ENCODE measurements at regions not wholly inside any gene's neighbourhood (a gene's known extent, or its start where the extent isn't known, plus 50 kb on each side); places are given as distances from the start of the nearest gene placed in this dataset.
"Not testable (repeated sequence)": the region's sequence is repeated elsewhere in the genome, so short reads cannot be mapped to it uniquely, and the experiment has no call there.

GRCh38 chr19:29873801-29874575 lies 62.2 kb downstream of the CCNE1 start:
- H3K4me3 ChIP-seq (ENCODE audit: insufficient read depth, low read length, poor library complexity, severe bottlenecking) = no peak overlapping the region
- H3K27ac ChIP-seq (ENCODE audit: low read depth, low read length) = no peak overlapping the region

GRCh38 chr19:29875931-29876330 lies 64.1 kb downstream of the CCNE1 start:
- no peak overlapping the region for H3K4me3 ChIP-seq (ENCODE audit: insufficient read depth, low read length, poor library complexity, severe bottlenecking)
- no peaks in the 10 kb centered on the region for H3F3A ChIP-seq (ENCODE audit: insufficient read depth)
- TF ChIP-seq CTCF (IDR thresholded peaks at IDR 0.05; ENCODE audit: insufficient read depth, low read length, poor library complexity, severe bottlenecking) = no peak
- no peak for TF ChIP-seq EZH2phosphoT487 (conservative IDR thresholded peaks at IDR 0.05; ENCODE audit: low read length)
- H3K27ac ChIP-seq (ENCODE audit: low read depth, low read length) = no peak overlapping the region
- no peak overlapping the region for H2AFZ ChIP-seq (ENCODE audit: low read depth, low read length, severe bottlenecking)
- H4K20me1 ChIP-seq (ENCODE audit: low read depth, low read length) = no peaks in the 10 kb centered on the region
- no peaks in the 10 kb centered on the region for H3K9me2 ChIP-seq (replicated peaks; ENCODE audit: insufficient read depth, low read length)
- H3K79me2 ChIP-seq (ENCODE audit: insufficient read depth, low read length) = no peaks in the 10 kb centered on the region
- H3K4me2 ChIP-seq (ENCODE audit: low read depth, low read length, poor library complexity, severe bottlenecking) = no peak overlapping the region
- no peaks in the 10 kb centered on the region for H3K9me3 ChIP-seq (ENCODE audit: insufficient read depth, low read length)
- no peaks in the 10 kb centered on the region for H3K27me3 ChIP-seq (ENCODE audit: low read length)
- no peak overlapping the region for H3K9ac ChIP-seq (ENCODE audit: low read length)
- H3K36me3 ChIP-seq (ENCODE audit: low read length) = no peaks in the 10 kb centered on the region

More at GRCh38 chr19:29873801-29874575, 62.2 kb downstream of the CCNE1 start:
- Histone ChIP-seq H3K27me3 (ENCODE audit: low read length) (no peaks in the 10 kb centered on the region), H3K79me2 (ENCODE audit: insufficient read depth, low read length) (no peaks in the 10 kb centered on the region), H3F3A (ENCODE audit: insufficient read depth) (no peaks in the 10 kb centered on the region), H3K36me3 (ENCODE audit: low read length) (no peaks in the 10 kb centered on the region), H3K4me2 (ENCODE audit: low read depth, low read length, poor library complexity, severe bottlenecking) (peak overlapping the region; percentile 57), H2AFZ (ENCODE audit: low read depth, low read length, severe bottlenecking) (no peak overlapping the region), H3K9ac (ENCODE audit: low read length) (no peak overlapping the region), H3K9me3 (ENCODE audit: insufficient read depth, low read length) (no peaks in the 10 kb centered on the region), H3K9me2 (replicated peaks; ENCODE audit: insufficient read depth, low read length) (no peaks in the 10 kb centered on the region), H4K20me1 (ENCODE audit: low read depth, low read length) (no peaks in the 10 kb centered on the region)
- no peak for TF ChIP-seq EZH2phosphoT487 (conservative IDR thresholded peaks at IDR 0.05; ENCODE audit: low read length)
- TF ChIP-seq CTCF (IDR thresholded peaks at IDR 0.05; ENCODE audit: insufficient read depth, low read length, poor library complexity, severe bottlenecking) = no peak

- Histone ChIP-seq H3K9me3 (ENCODE audit: insufficient read depth, low read length) (no peaks in the 10 kb centered on the region), H3K27ac (ENCODE audit: low read depth, low read length) (no peak overlapping the region), H3K9ac (ENCODE audit: low read length) (no peak overlapping the region), H3K36me3 (ENCODE audit: low read length) (no peaks in the 10 kb centered on the region), H2AFZ (ENCODE audit: low read depth, low read length, severe bottlenecking) (no peak overlapping the region), H3K79me2 (ENCODE audit: insufficient read depth, low read length) (no peaks in the 10 kb centered on the region), H3K4me2 (ENCODE audit: low read depth, low read length, poor library complexity, severe bottlenecking) (no peak overlapping the region), H3K27me3 (ENCODE audit: low read length) (no peaks in the 10 kb centered on the region), H4K20me1 (ENCODE audit: low read depth, low read length) (no peaks in the 10 kb centered on the region), H3K9me2 (replicated peaks; ENCODE audit: insufficient read depth, low read length) (no peaks in the 10 kb centered on the region), H3K4me3 (ENCODE audit: insufficient read depth, low read length, poor library complexity, severe bottlenecking) (no peak overlapping the region), H3F3A (ENCODE audit: insufficient read depth) (no peaks in the 10 kb centered on the region)
- TF ChIP-seq EZH2phosphoT487 (conservative IDR thresholded peaks at IDR 0.05; ENCODE audit: low read length) (no peak), CTCF (IDR thresholded peaks at IDR 0.05; ENCODE audit: insufficient read depth, low read length, poor library complexity, severe bottlenecking) (no peak)
These were observed 64.6 kb downstream of the CCNE1 start for GRCh38 chr19:29876414-29876813.

GRCh38 chr19:29876908-29877307 lies 65.1 kb downstream of the CCNE1 start:
- H3K4me3 ChIP-seq (ENCODE audit: insufficient read depth, low read length, poor library complexity, severe bottlenecking); H3K9ac ChIP-seq (ENCODE audit: low read length); H3K36me3 ChIP-seq (ENCODE audit: low read length); H3K4me2 ChIP-seq (ENCODE audit: low read depth, low read length, poor library complexity, severe bottlenecking); H3F3A ChIP-seq (ENCODE audit: insufficient read depth); H3K27me3 ChIP-seq (ENCODE audit: low read length); H3K9me2 ChIP-seq (replicated peaks; ENCODE audit: insufficient read depth, low read length); H3K9me3 ChIP-seq (ENCODE audit: insufficient read depth, low read length); H2AFZ ChIP-seq (ENCODE audit: low read depth, low read length, severe bottlenecking); H3K27ac ChIP-seq (ENCODE audit: low read depth, low read length); H4K20me1 ChIP-seq (ENCODE audit: low read depth, low read length); H3K79me2 ChIP-seq (ENCODE audit: insufficient read depth, low read length): not testable (repeated sequence)
